Urothelium cell line (cell line): ENCODE measurements at regions not wholly inside any gene's neighbourhood (a gene's known extent, or its start where the extent isn't known, plus 50 kb on each side); places are given as distances from the start of the nearest gene placed in this dataset.
"Not testable (repeated sequence)": the region's sequence is repeated elsewhere in the genome, so short reads cannot be mapped to it uniquely, and the experiment has no call there.

ENCODE experiments used
- DNase-seq: peaks from one replicate; pipeline ENCODE4 v3.0.0; 2011; ENCODE audit warnings: low spot score, mixed read lengths
- FAIRE-seq: peaks from 2 replicates; lab custom pipeline; 2011; peaks lifted over from hg19 to GRCh38; lab: Jason Lieb, UNC

- FAIRE-seq, result no peak
- DNase-seq, result no peak
Observed at GRCh38 chr6:2327591-2327990, 82.2 kb upstream of the GMDS start.

GRCh38 chr6:2324166-2324953, 79.0 kb upstream of the GMDS start:
- FAIRE-seq (no peak), DNase-seq (no peak)

GRCh38 chr6:2317498-2317897, 72.1 kb upstream of the GMDS start:
- not testable (repeated sequence) for DNase-seq, FAIRE-seq

GRCh38 chr6:2314641-2315040, 69.2 kb upstream of the GMDS start:
- no peak for DNase-seq
- FAIRE-seq, result no peak

- DNase-seq (no peak), FAIRE-seq (no peak)
Observed at GRCh38 chr6:2310042-2310441, 64.6 kb upstream of the GMDS start.

GRCh38 chr6:2309122-2309521, 63.7 kb upstream of the GMDS start:
- DNase-seq, result no peak
- no peak for FAIRE-seq

- DNase-seq (no peak), FAIRE-seq (no peak)
Observed at GRCh38 chr6:2307799-2308198, 62.4 kb upstream of the GMDS start.

GRCh38 chr6:2305951-2306350, 60.5 kb upstream of the GMDS start:
- no peak for FAIRE-seq
- DNase-seq, result no peak

GRCh38 chr6:2302482-2302881, 57.1 kb upstream of the GMDS start:
- FAIRE-seq, DNase-seq: not testable (repeated sequence)

GRCh38 chr6:2296781-2297180, 51.4 kb upstream of the GMDS start:
- FAIRE-seq, result no peak
- no peak for DNase-seq
